Mammary epithelial cell (primary cell): ENCODE measurements at regions not wholly inside any gene's neighbourhood (a gene's known extent, or its start where the extent isn't known, plus 50 kb on each side); places are given as distances from the start of the nearest gene placed in this dataset.

Experiments
- EZH2 ChIP-seq: IDR thresholded peaks from 2 replicates; pipeline ENCODE4 v1.6.1; 2012; ENCODE audit warnings: low read length, inconsistent platforms, borderline replicate concordance
- TF ChIP-seq, protein P1 (sequence below), 2 donors: IDR thresholded peaks in 1 of 2; conservative IDR thresholded peaks in 1 of 2; 2 replicates each; pipeline ENCODE4 v1.5.1; 2011 to 2012; ENCODE audit warnings: inconsistent platforms in 2 of 2, low read length in 2 of 2, mild to moderate bottlenecking in 2 of 2, control low read depth in 1 of 2, low read depth in 1 of 2; ENCODE audit not compliant: insufficient read depth in 1 of 2; ENCODE audit errors: extremely low read depth in 1 of 2

GRCh38 chr6:23145781-23146180 lies 576.4 kb downstream of the HDGFL1 start:
- TF ChIP-seq, protein P1, sequence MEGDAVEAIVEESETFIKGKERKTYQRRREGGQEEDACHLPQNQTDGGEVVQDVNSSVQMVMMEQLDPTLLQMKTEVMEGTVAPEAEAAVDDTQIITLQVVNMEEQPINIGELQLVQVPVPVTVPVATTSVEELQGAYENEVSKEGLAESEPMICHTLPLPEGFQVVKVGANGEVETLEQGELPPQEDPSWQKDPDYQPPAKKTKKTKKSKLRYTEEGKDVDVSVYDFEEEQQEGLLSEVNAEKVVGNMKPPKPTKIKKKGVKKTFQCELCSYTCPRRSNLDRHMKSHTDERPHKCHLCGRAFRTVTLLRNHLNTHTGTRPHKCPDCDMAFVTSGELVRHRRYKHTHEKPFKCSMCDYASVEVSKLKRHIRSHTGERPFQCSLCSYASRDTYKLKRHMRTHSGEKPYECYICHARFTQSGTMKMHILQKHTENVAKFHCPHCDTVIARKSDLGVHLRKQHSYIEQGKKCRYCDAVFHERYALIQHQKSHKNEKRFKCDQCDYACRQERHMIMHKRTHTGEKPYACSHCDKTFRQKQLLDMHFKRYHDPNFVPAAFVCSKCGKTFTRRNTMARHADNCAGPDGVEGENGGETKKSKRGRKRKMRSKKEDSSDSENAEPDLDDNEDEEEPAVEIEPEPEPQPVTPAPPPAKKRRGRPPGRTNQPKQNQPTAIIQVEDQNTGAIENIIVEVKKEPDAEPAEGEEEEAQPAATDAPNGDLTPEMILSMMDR (conservative IDR thresholded peaks at IDR 0.05 in 1 of 2, IDR thresholded peaks at IDR 0.05 in 1 of 2; ENCODE audit: extremely low read depth in 1 of 2, insufficient read depth in 1 of 2, low read depth in 1 of 2, low read length in 2 of 2): no peak
- TF ChIP-seq EZH2: no peak
